ENCODE measurements at regions not wholly inside any gene's neighbourhood (a gene's known extent, or its start where the extent isn't known, plus 50 kb on each side); places are given as distances from the start of the nearest gene placed in this dataset.

GRCh38 chr11:30763951-30764350 lies 177.8 kb upstream of the MPPED2 start:
- intact Hi-C loops (cut with micrococcal nuclease) = no loop called here
- no peak for TF ChIP-seq CTCF (IDR thresholded peaks at IDR 0.05)
- no peak for TF ChIP-seq EZH2 (IDR thresholded peaks at IDR 0.05; ENCODE audit: borderline replicate concordance, insufficient read depth, low read depth, low read length, poor library complexity, severe bottlenecking)
- no peaks in the 10 kb centered on the region for H3K27me3 ChIP-seq (replicated peaks in 1 of 4; ENCODE audit: control extremely low read depth in 1 of 4, control insufficient read depth in 3 of 4, insufficient read depth in 4 of 4, low read length in 3 of 4)
- CTCF ChIA-PET = no interaction called here
- no peaks in the 10 kb centered on the region for H3K4me1 ChIP-seq (ENCODE audit: control insufficient read depth in 2 of 2, insufficient read depth in 2 of 2, low read length in 2 of 2)
- ATAC-seq (ENCODE audit: low read depth) = no peak
- H3K79me2 ChIP-seq (ENCODE audit: control insufficient read depth, insufficient read depth, low read length) = no peaks in the 10 kb centered on the region
- DNase-seq = no peak
- H4K20me1 ChIP-seq (ENCODE audit: control insufficient read depth, insufficient read depth, low read length, poor library complexity, severe bottlenecking) = no peaks in the 10 kb centered on the region
- no peak overlapping the region for H2AFZ ChIP-seq (ENCODE audit: insufficient read depth, low read depth, low read length, poor library complexity, severe bottlenecking)
- H3K9ac ChIP-seq (ENCODE audit: low read length) = no peak overlapping the region
- no peak overlapping the region for H3K27ac ChIP-seq (ENCODE audit: low read length in 2 of 2)
- Mint-ChIP-seq H3K4me1 (no peaks in the 10 kb centered on the region), H3K27ac (no peak overlapping the region), H3K4me3 (no peak overlapping the region), H3K27me3 (no peaks in the 10 kb centered on the region), H3K9me3 (ENCODE audit: insufficient read depth) (peaks cover 2% of the 10 kb centered on the region)
- POLR2A ChIA-PET = no interaction called here
- H3K4me3 ChIP-seq (ENCODE audit: control extremely low read depth in 1 of 5, extremely low read depth in 1 of 5, insufficient read depth in 1 of 5, low read depth in 2 of 5, low read length in 4 of 5) = no peak overlapping the region
- peaks cover 0 to 1% (median 0%) of the 10 kb centered on the region in 3 donors for H3K9me3 ChIP-seq (ENCODE audit: control extremely low read depth in 1 of 3, control insufficient read depth in 2 of 3, insufficient read depth in 1 of 3, low read length in 2 of 3)
- 86% methylated on average over 5 of the region's 5 CpGs for WGBS (ENCODE audit: insufficient coverage)
- H3K36me3 ChIP-seq (replicated peaks in 1 of 2; ENCODE audit: control extremely low read depth in 1 of 2, control insufficient read depth in 1 of 2, extremely low read depth in 1 of 2, insufficient read depth in 2 of 2, low read length in 1 of 2) = no peaks in the 10 kb centered on the region
- no peak overlapping the region for H3K4me2 ChIP-seq (replicated peaks; ENCODE audit: low read depth, low read length, poor library complexity, severe bottlenecking)

- no peaks in the 10 kb centered on the region for H3K4me1 Mint-ChIP-seq
- TF ChIP-seq EZH2 (IDR thresholded peaks at IDR 0.05; ENCODE audit: borderline replicate concordance, insufficient read depth, low read depth, low read length, poor library complexity, severe bottlenecking) (no peak), CTCF (IDR thresholded peaks at IDR 0.05) (no peak)
- Histone ChIP-seq H3K79me2 (ENCODE audit: control insufficient read depth, insufficient read depth, low read length) (no peaks in the 10 kb centered on the region), H3K4me3 (ENCODE audit: control extremely low read depth in 1 of 5, extremely low read depth in 1 of 5, insufficient read depth in 1 of 5, low read depth in 2 of 5, low read length in 4 of 5) (no peak overlapping the region), H3K36me3 (replicated peaks in 1 of 2; ENCODE audit: control extremely low read depth in 1 of 2, control insufficient read depth in 1 of 2, extremely low read depth in 1 of 2, insufficient read depth in 2 of 2, low read length in 1 of 2) (no peaks in the 10 kb centered on the region), H3K9me3 (ENCODE audit: control extremely low read depth in 1 of 3, control insufficient read depth in 2 of 3, insufficient read depth in 1 of 3, low read length in 2 of 3) (peaks cover 0 to 1% (median 0%) of the 10 kb centered on the region in 3 donors), H3K9ac (ENCODE audit: low read length) (no peak overlapping the region), H3K27me3 (replicated peaks in 1 of 4; ENCODE audit: control extremely low read depth in 1 of 4, control insufficient read depth in 3 of 4, insufficient read depth in 4 of 4, low read length in 3 of 4) (no peaks in the 10 kb centered on the region), H3K4me2 (replicated peaks; ENCODE audit: low read depth, low read length, poor library complexity, severe bottlenecking) (no peak overlapping the region), H4K20me1 (ENCODE audit: control insufficient read depth, insufficient read depth, low read length, poor library complexity, severe bottlenecking) (no peaks in the 10 kb centered on the region), H3K4me1 (ENCODE audit: control insufficient read depth in 2 of 2, insufficient read depth in 2 of 2, low read length in 2 of 2) (no peaks in the 10 kb centered on the region), H2AFZ (ENCODE audit: insufficient read depth, low read depth, low read length, poor library complexity, severe bottlenecking) (no peak overlapping the region), H3K27ac (ENCODE audit: low read length in 2 of 2) (no peak overlapping the region)
- intact Hi-C loops (cut with micrococcal nuclease) = no loop called here
- H3K9me3 Mint-ChIP-seq (ENCODE audit: insufficient read depth) = peaks cover 2% of the 10 kb centered on the region
- ATAC-seq (ENCODE audit: low read depth) = no peak
- DNase-seq = no peak
- ChIA-PET POLR2A (no interaction called here), CTCF (no interaction called here)
- H3K27ac Mint-ChIP-seq = no peak overlapping the region
- no peaks in the 10 kb centered on the region for H3K27me3 Mint-ChIP-seq
- no CpG with 5 or more reads among the region's 2 CpGs for WGBS (ENCODE audit: insufficient coverage)
- no peak overlapping the region for H3K4me3 Mint-ChIP-seq
Measured at GRCh38 chr11:30762188-30762587, 176.0 kb upstream of the MPPED2 start.
